ENCODE measurements at regions not wholly inside any gene's neighbourhood (a gene's known extent, or its start where the extent isn't known, plus 50 kb on each side); places are given as distances from the start of the nearest gene placed in this dataset.

- no peak for TF ChIP-seq EP300 (IDR thresholded peaks at IDR 0.05)
- TF ChIP-seq CTCF (IDR thresholded peaks at IDR 0.05), result no peak
- TF ChIP-seq POLR2AphosphoS5 (IDR thresholded peaks at IDR 0.05), result no peak
- TF ChIP-seq POLR2A (IDR thresholded peaks at IDR 0.05), result no peak
These were observed 386.5 kb upstream of the CFAP20DC start for GRCh38 chr3:59436164-59436958.

Measured in sigmoid colon (tissue), 4 donors.